ENCODE measurements at regions not wholly inside any gene's neighbourhood (a gene's known extent, or its start where the extent isn't known, plus 50 kb on each side); places are given as distances from the start of the nearest gene placed in this dataset.
A peak's percentile ranks its signal among the peaks of the same experiment; 100 is the strongest.
"Not testable (repeated sequence)": the region's sequence is repeated elsewhere in the genome, so short reads cannot be mapped to it uniquely, and the experiment has no call there.

GRCh38 chr12:9420817-9421519 is 186.7 kb downstream of the KLRB1 start:
- H3K27me3 Mint-ChIP-seq (ENCODE audit: low read depth, poor library complexity); H3K4me1 Mint-ChIP-seq: not testable (repeated sequence)

GRCh38 chr12:9418669-9419041 is 189.1 kb downstream of the KLRB1 start:
- H3K27me3 Mint-ChIP-seq (ENCODE audit: low read depth, poor library complexity); H3K36me3 Mint-ChIP-seq (ENCODE audit: low read depth); DNase-seq; H3K27ac Mint-ChIP-seq; H3K9me3 Mint-ChIP-seq; H3K4me1 Mint-ChIP-seq; H3K4me3 Mint-ChIP-seq: not testable (repeated sequence)

More at GRCh38 chr12:9420817-9421519, 186.7 kb downstream of the KLRB1 start:
- not testable (repeated sequence) for DNase-seq; H3K9me3 Mint-ChIP-seq; H3K36me3 Mint-ChIP-seq (ENCODE audit: low read depth); H3K4me3 Mint-ChIP-seq
- peak overlapping the region; percentile 61 for H3K27ac Mint-ChIP-seq

- not testable (repeated sequence) for H3K9me3 Mint-ChIP-seq; H3K27me3 Mint-ChIP-seq (ENCODE audit: low read depth, poor library complexity); H3K4me3 Mint-ChIP-seq; H3K36me3 Mint-ChIP-seq (ENCODE audit: low read depth); H3K4me1 Mint-ChIP-seq; H3K27ac Mint-ChIP-seq; DNase-seq
These were observed 189.6 kb downstream of the KLRB1 start for GRCh38 chr12:9417947-9418668.

GRCh38 chr12:9417341-9417740 is 190.4 kb downstream of the KLRB1 start:
- not testable (repeated sequence) for H3K4me1 Mint-ChIP-seq; H3K27me3 Mint-ChIP-seq (ENCODE audit: low read depth, poor library complexity); H3K9me3 Mint-ChIP-seq; H3K27ac Mint-ChIP-seq; DNase-seq; H3K36me3 Mint-ChIP-seq (ENCODE audit: low read depth); H3K4me3 Mint-ChIP-seq

GRCh38 chr12:9416346-9416745 is 191.4 kb downstream of the KLRB1 start:
- DNase-seq; H3K27ac Mint-ChIP-seq; H3K36me3 Mint-ChIP-seq (ENCODE audit: low read depth); H3K9me3 Mint-ChIP-seq; H3K4me3 Mint-ChIP-seq; H3K27me3 Mint-ChIP-seq (ENCODE audit: low read depth, poor library complexity): not testable (repeated sequence)
- H3K4me1 Mint-ChIP-seq, result peaks cover 11% of the 10 kb centered on the region

- not testable (repeated sequence) for H3K9me3 Mint-ChIP-seq; H3K36me3 Mint-ChIP-seq (ENCODE audit: low read depth); DNase-seq; H3K27me3 Mint-ChIP-seq (ENCODE audit: low read depth, poor library complexity); H3K27ac Mint-ChIP-seq; H3K4me3 Mint-ChIP-seq
- peaks cover 11% of the 10 kb centered on the region for H3K4me1 Mint-ChIP-seq
These were observed 191.8 kb downstream of the KLRB1 start for GRCh38 chr12:9415898-9416297.

- H3K27me3 Mint-ChIP-seq (ENCODE audit: low read depth, poor library complexity); H3K9me3 Mint-ChIP-seq; DNase-seq; H3K36me3 Mint-ChIP-seq (ENCODE audit: low read depth): not testable (repeated sequence)
- Mint-ChIP-seq H3K4me3 (peak overlapping the region; percentile 7), H3K27ac (peak overlapping the region; percentile 50), H3K4me1 (peaks cover 11% of the 10 kb centered on the region)
These were observed 193.9 kb downstream of the KLRB1 start for GRCh38 chr12:9413862-9414261.

- not testable (repeated sequence) for H3K36me3 Mint-ChIP-seq (ENCODE audit: low read depth); H3K9me3 Mint-ChIP-seq; H3K27ac Mint-ChIP-seq; DNase-seq; H3K4me3 Mint-ChIP-seq; H3K27me3 Mint-ChIP-seq (ENCODE audit: low read depth, poor library complexity)
- H3K4me1 Mint-ChIP-seq, result peaks cover 11% of the 10 kb centered on the region
These were observed 195.3 kb downstream of the KLRB1 start for GRCh38 chr12:9412459-9412858.

- DNase-seq; H3K4me3 Mint-ChIP-seq; H3K36me3 Mint-ChIP-seq (ENCODE audit: low read depth); H3K27me3 Mint-ChIP-seq (ENCODE audit: low read depth, poor library complexity); H3K9me3 Mint-ChIP-seq: not testable (repeated sequence)
- H3K27ac Mint-ChIP-seq, result peak overlapping the region; percentile 88
- peaks cover 11% of the 10 kb centered on the region for H3K4me1 Mint-ChIP-seq
These were observed 196.0 kb downstream of the KLRB1 start for GRCh38 chr12:9411616-9412268.

GRCh38 chr12:9407425-9407748 is 199.2 kb upstream of the PZP start:
- not testable (repeated sequence) for H3K27me3 Mint-ChIP-seq (ENCODE audit: low read depth, poor library complexity); H3K9me3 Mint-ChIP-seq; H3K36me3 Mint-ChIP-seq (ENCODE audit: low read depth); H3K4me3 Mint-ChIP-seq; H3K4me1 Mint-ChIP-seq; DNase-seq
- peak overlapping the region; percentile 61 for H3K27ac Mint-ChIP-seq
